ENCODE measurements at regions not wholly inside any gene's neighbourhood (a gene's known extent, or its start where the extent isn't known, plus 50 kb on each side); places are given as distances from the start of the nearest gene placed in this dataset.

DNA sequence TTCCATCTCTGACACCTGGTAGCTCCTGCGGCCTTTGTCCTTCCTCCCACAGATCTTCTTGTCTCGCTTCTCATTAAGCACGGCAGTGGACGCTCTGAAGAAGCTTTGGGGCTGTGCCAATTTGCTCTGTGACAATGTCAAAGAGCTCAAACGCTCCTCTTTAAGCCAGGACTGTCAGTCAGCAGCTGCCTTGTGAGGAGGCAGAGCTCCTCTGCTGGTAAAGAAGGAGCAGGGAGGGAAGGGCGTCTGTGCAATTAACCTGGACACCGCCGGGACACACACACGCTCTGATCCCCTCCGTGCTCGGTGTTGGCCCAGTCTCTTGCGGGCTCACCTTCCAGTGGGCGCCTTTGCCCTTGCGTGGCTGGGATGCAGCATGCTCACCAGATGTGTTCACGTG is 373.9 kb downstream of the BRD1 start:
- TF ChIP-seq, protein P1, sequence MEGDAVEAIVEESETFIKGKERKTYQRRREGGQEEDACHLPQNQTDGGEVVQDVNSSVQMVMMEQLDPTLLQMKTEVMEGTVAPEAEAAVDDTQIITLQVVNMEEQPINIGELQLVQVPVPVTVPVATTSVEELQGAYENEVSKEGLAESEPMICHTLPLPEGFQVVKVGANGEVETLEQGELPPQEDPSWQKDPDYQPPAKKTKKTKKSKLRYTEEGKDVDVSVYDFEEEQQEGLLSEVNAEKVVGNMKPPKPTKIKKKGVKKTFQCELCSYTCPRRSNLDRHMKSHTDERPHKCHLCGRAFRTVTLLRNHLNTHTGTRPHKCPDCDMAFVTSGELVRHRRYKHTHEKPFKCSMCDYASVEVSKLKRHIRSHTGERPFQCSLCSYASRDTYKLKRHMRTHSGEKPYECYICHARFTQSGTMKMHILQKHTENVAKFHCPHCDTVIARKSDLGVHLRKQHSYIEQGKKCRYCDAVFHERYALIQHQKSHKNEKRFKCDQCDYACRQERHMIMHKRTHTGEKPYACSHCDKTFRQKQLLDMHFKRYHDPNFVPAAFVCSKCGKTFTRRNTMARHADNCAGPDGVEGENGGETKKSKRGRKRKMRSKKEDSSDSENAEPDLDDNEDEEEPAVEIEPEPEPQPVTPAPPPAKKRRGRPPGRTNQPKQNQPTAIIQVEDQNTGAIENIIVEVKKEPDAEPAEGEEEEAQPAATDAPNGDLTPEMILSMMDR (IDR thresholded peaks at IDR 0.05): no peak
- TF ChIP-seq POLR2A (IDR thresholded peaks at IDR 0.05): no peak

Data from esophagus squamous epithelium (tissue), 4 donors.